GM19455 (cell line): ENCODE measurements at regions not wholly inside any gene's neighbourhood (a gene's known extent, or its start where the extent isn't known, plus 50 kb on each side); places are given as distances from the start of the nearest gene placed in this dataset.
A peak's percentile ranks its signal among the peaks of the same experiment; 100 is the strongest.

Experiments used
- ATAC-seq: cut with Tn5 transposase; IDR thresholded peaks from one replicate; pipeline ENCODE4 v1.9.1; 2021; ENCODE audit not compliant: unreplicated experiment

DNA sequence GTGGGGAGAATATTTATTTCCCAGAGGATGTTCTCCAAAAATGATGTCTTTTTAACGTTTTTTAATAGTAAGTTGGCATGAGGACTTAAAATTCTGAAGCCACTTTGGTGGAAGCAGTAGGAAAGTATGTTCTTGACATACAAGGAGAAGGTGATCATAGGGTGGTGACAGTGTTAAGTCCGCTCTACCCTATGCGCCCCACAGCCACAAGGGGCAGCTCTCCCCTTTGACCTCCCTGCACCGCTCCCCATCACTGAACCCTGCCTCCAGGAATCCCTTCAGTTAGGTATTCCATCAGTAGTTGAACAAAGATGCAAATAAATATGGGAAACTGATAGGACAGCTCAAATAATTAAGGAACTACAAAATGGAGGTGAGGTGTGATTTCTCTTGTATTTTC, 111.4 kb downstream of the PLEKHG1 start:
- ATAC-seq: no peak

GRCh38 chr6:150711584-150712504, 112.2 kb downstream of the PLEKHG1 start:
- ATAC-seq: no peak

- ATAC-seq: no peak
Measured at GRCh38 chr6:150712505-150713252, 113.0 kb downstream of the PLEKHG1 start.

DNA sequence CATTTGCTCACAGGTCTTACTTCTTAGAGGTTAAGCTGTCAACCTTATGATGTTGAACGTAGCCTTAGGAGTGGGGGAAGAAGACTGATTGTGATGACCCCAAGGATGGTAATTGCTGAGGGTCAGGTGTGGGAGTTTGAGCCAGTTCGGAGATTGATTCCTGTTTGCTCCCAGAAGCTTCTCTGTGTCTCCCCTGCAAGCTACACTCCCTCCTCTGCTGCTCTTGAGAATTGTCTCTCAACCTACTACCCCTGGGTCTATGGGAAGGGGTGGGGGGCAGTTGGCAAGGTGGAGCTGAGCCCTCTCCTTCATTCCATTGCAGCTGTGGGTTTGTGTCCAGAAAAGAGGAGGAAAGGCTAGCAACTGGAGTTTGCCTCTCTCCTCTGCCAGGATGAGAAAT, 113.8 kb downstream of the PLEKHG1 start:
- ATAC-seq: no peak

DNA sequence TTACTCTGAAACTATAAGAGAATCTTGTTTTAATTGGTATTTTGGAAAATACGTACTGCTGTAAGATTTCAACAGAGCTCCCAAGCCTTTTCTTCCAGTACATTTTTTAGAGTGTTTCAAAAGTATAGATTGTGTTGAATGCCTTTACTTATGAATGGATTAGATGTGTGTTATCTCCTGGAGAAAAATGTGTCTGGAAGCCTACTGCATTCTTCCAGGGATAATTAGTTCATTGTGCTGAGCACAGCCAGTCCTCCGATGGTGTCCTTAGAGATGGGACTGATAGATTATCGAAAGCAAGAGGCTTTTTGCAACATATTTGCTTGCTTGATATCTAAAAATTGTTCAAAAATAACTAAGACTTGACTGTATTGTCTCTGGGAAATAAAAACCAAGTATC, 114.2 kb downstream of the PLEKHG1 start:
- ATAC-seq: no peak

DNA sequence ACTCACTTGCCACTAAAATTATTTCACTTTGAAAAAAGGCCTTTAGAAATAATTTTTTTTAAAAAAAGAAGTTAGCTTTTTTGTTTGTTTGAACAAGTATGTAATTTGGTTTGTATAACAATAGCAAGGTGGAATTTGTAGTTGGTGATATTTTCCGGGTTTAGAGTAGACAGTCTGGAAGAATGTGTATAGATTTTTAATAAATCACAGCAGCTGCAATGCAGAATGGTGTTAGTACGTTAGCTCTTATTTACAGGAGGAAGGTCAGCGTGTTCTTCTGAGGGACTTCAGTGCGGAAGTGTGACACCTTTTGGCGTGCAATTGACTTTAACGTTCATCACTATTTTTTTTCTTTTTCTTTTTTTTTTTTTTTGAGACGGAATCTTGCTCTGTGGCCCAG, 115.4 kb downstream of the PLEKHG1 start:
- ATAC-seq: no peak

- ATAC-seq: no peak
Measured at GRCh38 chr6:150717419-150717818, 117.7 kb downstream of the PLEKHG1 start.

- no peak for ATAC-seq
Measured at GRCh38 chr6:150719099-150719766, 119.5 kb downstream of the PLEKHG1 start.

- no peak for ATAC-seq
Measured at GRCh38 chr6:150719831-150720230, 120.1 kb downstream of the PLEKHG1 start.

DNA sequence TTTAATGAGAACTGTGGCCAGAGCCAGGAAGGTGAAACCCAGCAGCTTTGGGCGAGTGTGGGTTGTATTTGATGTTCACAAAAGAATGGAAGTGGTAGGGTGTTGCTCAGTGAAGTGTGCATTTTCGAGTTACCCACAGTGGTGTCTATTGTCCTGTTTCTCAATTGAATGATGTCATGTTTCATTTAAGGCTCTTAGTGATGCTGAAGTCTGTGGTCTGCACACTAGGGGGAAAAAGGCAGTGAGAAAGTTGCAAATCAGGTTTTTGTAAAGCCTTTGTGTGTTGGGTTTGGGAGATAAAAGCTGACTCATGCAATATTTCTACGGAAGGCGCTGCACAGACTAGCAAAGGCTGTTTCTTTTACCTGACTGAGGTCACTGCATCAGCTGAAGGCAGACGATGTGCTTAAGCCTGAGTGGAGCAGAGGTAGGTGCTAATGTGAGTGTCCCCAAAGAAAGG, 121.1 kb downstream of the PLEKHG1 start:
- peak; percentile 96 for ATAC-seq

DNA sequence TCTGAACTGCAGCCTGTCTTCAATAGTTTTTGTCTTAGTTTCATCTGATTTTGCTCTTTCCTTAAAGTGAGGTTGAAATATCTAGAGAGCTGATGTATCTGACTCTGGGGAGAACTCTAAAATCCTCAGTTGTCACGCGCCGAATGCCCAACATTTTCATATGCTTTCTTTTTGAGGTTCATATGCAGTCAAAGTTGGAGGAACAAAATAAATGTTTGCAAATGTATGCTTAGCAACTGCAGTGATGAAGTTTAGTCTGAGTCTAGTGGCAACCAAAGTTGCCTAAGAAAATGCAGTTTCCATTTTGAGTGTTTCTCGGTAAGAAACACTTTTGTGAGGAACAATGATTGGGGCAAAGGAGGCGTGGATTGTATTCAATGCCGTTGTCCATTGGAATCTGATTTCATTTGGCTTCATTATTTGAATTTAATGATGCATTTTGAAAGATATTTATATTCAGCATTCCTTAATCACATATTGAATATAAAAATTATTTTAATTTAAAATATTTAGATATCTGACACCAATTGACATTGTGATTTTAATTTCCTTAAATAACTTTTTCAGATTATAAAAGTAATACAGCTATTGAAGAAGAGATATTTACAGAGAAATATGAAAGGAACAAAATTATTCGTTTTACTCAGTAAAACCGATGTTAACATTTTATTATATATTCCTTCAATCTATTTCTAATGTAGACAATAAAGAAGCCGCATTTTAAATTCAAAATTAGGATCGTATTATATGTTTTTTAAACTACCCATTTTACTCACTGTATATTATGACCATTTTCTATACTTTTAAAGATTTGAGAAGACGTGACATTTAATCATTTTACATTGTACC, 122.0 kb downstream of the PLEKHG1 start:
- ATAC-seq: no peak

DNA sequence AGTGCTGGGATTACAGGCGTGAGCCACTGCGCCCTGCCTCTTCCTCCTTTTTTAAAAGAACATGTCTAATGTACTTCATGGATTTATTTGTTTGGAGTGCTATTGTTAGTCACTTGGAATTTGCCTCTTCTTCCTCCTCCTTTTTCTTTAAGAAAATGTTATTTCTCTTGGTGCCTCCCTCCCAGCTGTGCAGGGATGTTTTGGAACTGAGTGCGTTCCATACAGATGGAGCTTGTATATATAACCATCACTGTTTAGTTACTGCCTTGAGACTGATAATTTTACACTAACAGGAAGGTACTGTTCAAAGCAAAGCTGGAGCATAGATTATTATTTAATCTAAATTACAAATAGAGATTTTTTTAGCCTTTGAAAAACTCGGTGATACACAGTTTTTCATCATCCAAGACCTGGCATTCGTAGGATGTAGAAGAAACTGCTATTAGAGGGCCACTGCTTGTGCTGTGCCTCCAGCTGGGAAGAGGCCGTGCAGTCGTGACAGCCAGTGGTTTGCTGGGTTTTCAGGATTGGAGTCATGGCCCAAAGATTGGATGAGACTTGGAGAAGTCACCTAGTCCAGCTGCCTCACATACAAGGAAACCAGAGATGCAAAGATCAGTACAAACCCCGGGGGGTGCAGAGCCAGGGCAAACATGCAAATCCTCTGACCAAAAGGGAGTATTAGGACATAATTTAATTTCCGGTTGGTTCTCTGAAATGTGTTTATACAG, 123.1 kb downstream of the PLEKHG1 start:
- ATAC-seq: no peak

DNA sequence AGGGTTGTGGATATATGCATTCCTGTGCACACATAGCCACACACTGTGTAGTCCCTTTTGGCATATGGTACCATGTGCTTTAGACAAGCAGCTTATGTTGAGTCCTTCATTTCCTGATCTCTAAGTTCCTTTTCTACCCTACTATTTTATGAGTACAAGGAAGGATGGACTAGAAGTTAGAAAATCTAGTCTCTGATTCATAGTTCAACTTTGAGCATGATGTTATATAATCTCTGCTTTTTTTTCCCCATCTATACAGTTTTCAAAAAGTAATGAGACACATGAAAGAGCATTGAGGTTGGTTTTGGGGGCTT, 123.6 kb downstream of the PLEKHG1 start:
- ATAC-seq: no peak

DNA sequence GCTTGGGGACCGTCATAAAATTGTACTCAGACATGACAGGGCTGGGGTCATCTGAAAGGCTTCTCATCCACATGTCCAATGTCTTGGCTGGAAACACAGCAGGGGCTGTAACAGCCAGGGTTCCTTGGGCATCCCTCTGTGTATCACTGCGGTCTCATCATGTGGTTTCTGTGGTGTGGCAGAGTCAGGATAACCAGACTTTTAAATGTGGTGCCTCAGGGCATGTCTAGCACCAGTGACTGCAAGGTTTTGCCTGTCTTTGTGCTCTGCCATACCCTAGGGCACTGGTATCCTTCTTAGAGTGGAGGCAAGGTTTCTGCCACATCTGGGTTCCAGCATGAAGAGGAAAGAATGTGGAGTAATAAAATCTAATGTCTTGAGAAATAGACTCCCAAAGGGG, 124.2 kb downstream of the PLEKHG1 start:
- no peak for ATAC-seq

GRCh38 chr6:150725795-150726194, 126.1 kb downstream of the PLEKHG1 start:
- ATAC-seq: no peak

- no peak for ATAC-seq
Measured at GRCh38 chr6:150729188-150729748, 129.6 kb downstream of the PLEKHG1 start.

GRCh38 chr6:150730801-150731457, 131.2 kb downstream of the PLEKHG1 start:
- no peak for ATAC-seq

DNA sequence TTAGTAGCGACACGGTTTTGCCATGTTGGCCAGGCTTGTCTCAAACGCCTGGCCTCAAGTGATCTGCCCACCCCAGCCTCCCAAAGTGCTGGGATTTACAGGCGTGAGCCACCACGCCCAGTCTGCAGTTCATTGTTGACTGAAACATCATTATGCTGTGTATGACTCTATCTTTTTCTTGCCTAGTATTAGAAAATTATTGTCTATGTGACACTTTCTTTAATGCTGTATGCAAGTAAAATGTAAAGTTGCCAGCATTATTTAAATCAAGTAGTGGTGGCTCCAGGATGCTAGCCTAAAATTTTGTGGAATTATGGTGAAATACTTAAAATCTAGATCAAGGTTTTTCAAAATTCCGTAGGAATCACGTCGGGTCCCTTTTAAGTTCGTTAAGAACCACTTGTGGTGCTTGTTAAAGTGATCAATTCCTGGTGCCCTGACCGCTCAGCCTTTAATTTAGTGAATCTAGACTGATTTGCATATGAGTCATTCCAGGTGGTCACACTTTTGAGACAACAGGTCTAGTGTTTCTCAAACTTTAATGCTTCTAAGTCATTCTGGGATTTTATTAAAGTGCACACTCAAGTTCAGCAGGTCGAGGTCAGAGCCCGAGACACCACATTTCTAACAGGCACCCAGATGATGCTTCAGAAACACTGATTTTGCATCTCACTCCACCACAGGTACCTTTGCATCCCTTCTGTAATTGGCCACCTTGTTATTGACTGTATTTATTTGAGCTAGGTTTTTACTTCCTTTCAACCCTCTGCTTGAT, 132.6 kb upstream of the MTHFD1L start:
- ATAC-seq: no peak

DNA sequence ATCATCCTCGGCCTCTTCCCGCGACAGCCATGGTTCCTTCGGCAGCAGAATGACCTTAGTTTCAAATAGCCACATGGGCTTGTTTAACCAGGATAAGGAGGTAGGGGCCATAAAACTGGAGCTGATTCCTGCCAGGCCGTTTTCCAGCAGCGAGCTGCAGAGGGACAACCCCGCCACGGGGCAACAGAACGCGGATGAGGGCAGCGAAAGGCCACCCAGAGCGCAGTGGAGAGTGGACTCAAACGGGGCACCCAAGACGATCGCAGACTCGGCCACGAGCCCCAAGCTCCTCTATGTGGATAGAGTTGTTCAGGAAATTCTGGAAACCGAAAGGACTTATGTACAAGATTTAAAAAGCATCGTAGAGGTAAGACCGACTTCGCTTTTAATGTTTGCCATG, 131.8 kb upstream of the MTHFD1L start:
- ATAC-seq: no peak
